Ovary (tissue), 3 donors: ENCODE measurements at regions not wholly inside any gene's neighbourhood (a gene's known extent, or its start where the extent isn't known, plus 50 kb on each side); places are given as distances from the start of the nearest gene placed in this dataset.

Source experiments
- CTCF ChIP-seq, 3 donors: fragments of 450-650 bp in 2 of 3; fragments of 200-600 bp in 1 of 3; IDR thresholded peaks; one replicate each; pipeline versions ENCODE4 v1.5.1 to v1.8.0; 2016 to 2022; ENCODE audit warnings: antibody characterized with exemption in 3 of 3, mild to moderate bottlenecking in 1 of 3
- POLR2A ChIP-seq: fragments of 450-650 bp; IDR thresholded peaks from one replicate; pipeline ENCODE4 v1.6.1; 2017; ENCODE audit warnings: antibody characterized with exemption, mild to moderate bottlenecking, moderate library complexity
- donor health status: DM: no; HTN: no; CAD: no.

GRCh38 chr5:124200381-124200780, 546.1 kb downstream of the ZNF608 start:
- TF ChIP-seq CTCF (IDR thresholded peaks at IDR 0.05) (no peak), POLR2A (no peak)
